GM12878 (cell line): ENCODE measurements at regions not wholly inside any gene's neighbourhood (a gene's known extent, or its start where the extent isn't known, plus 50 kb on each side); places are given as distances from the start of the nearest gene placed in this dataset.

Experiments
- ATAC-seq: fragments of 200-7000 bp; cut with Tn5 transposase; 3 replicates; pipeline ENCODE4 v1.9.1; 2020; ENCODE audit warnings: mild to moderate bottlenecking, moderate library complexity
- BruUV-seq: library from RNA; stranded (reverse); fragments of 400-500 nt; replicated peaks from 2 replicates; lab custom pipeline; 2021; lab: Mats Ljungman, UMichigan
- CTCF ChIA-PET: fragments of 300-600 bp; sonication (Branson Sonifier 250); formaldehyde crosslinking; extraction: SDS; loops from one replicate; lab custom pipeline; 2021; ENCODE audit warnings: inconsistent platforms; lab: Yijun Ruan, JAX
- POLR2A ChIA-PET: fragments of 350-600 bp; formaldehyde crosslinking; extraction: SDS; loops from one replicate; lab custom pipeline; 2021; ENCODE audit warnings: inconsistent platforms; lab: Charles Lee
- RAD21 ChIA-PET: fragments of 300-600 bp; sonication (Branson Sonifier 250); formaldehyde crosslinking; loops from one replicate; lab custom pipeline; 2023; ENCODE audit warnings: antibody characterized with exemption; ENCODE audit not compliant: unreplicated experiment; lab: Charles Lee
- SMC1A ChIA-PET: fragments of 300-600 bp; sonication (Branson Sonifier 250); formaldehyde crosslinking; loops from one replicate; lab custom pipeline; 2023; ENCODE audit not compliant: unreplicated experiment, uncharacterized antibody; lab: Charles Lee
- DNase-seq: peaks from one replicate; pipeline ENCODE4 v3.0.0-alpha.2; 2011; ENCODE audit warnings: low read depth, low spot score
- FAIRE-seq: peaks from 3 replicates; lab custom pipeline; 2011; peaks lifted over from hg19 to GRCh38; lab: Jason Lieb, UNC
- H2AFZ ChIP-seq: 2 replicates; pipeline ENCODE4 v1.6.0; 2011; ENCODE audit warnings: low read depth, low read length, control low read depth; ENCODE audit not compliant: control insufficient read depth
- H3K27ac ChIP-seq: 2 replicates; pipeline ENCODE4 v1.5.1; 2011; ENCODE audit warnings: control low read depth; ENCODE audit not compliant: control insufficient read depth, insufficient read depth
- H3K27me3 ChIP-seq, 2 experiments: replicated peaks in 1 of 2; 2 replicates each; pipeline versions ENCODE4 v1.6.0 to v1.6.1; 2011; ENCODE audit warnings: low read length in 1 of 2; ENCODE audit not compliant: control insufficient read depth in 2 of 2, insufficient read depth in 2 of 2
- H3K36me3 ChIP-seq, 2 experiments: 2 replicates each; pipeline ENCODE4 v1.5.1; 2011; ENCODE audit warnings: low read length in 1 of 2; ENCODE audit not compliant: control insufficient read depth in 2 of 2, insufficient read depth in 2 of 2
- H3K4me1 ChIP-seq: 2 replicates; pipeline ENCODE4 v1.6.1; 2011; ENCODE audit warnings: mild to moderate bottlenecking, low read length, moderate library complexity, mixed read lengths; ENCODE audit not compliant: control insufficient read depth, insufficient read depth
- H3K4me2 ChIP-seq: 2 replicates; pipeline ENCODE4 v1.6.0; 2011; ENCODE audit warnings: control low read depth; ENCODE audit not compliant: control insufficient read depth, insufficient read depth
- H3K4me3 ChIP-seq: fragments of 200-600 bp; sonication (generic); 2 replicates; pipeline ENCODE4 v1.5.1; 2016
- H3K79me2 ChIP-seq: 2 replicates; pipeline ENCODE4 v1.6.0; 2011; ENCODE audit warnings: low read length; ENCODE audit not compliant: control insufficient read depth, insufficient read depth
- H3K9ac ChIP-seq: 2 replicates; pipeline ENCODE4 v1.8.0; 2011; ENCODE audit warnings: low read length, control low read depth, mixed read lengths; ENCODE audit not compliant: control insufficient read depth, insufficient read depth
- H3K9me3 ChIP-seq: replicated peaks from 3 replicates; pipeline ENCODE4 v1.5.1; 2011; ENCODE audit warnings: mild to moderate bottlenecking, low read length; ENCODE audit not compliant: control insufficient read depth, insufficient read depth
- H4K20me1 ChIP-seq: 2 replicates; pipeline ENCODE4 v1.6.0; 2011; ENCODE audit not compliant: control insufficient read depth, insufficient read depth
- ELK1 ChIP-seq: IDR thresholded peaks from 2 replicates; pipeline ENCODE4 v1.6.1; 2012; ENCODE audit warnings: low read depth, low read length, improper control_type of control experiment
- TARDBP ChIP-seq: IDR thresholded peaks from 2 replicates; pipeline ENCODE4 v1.6.1; 2016; ENCODE audit warnings: borderline replicate concordance
- WGBS: methylation state at CpG from one replicate; pipeline ENCODE4 v1.1.6; 2016; ENCODE audit warnings: low lambda C conversion rate; ENCODE audit not compliant: insufficient replicate concordance, insufficient coverage; ENCODE audit errors: missing lambda C conversion rate; 5-methylcytosine and 5-hydroxymethylcytosine counted together
- in situ Hi-C: fragments of 300-500 bp; cut with MboI; formaldehyde crosslinking; loops from 9 replicates; pipeline ENCODE4 v1.14.3; 2018; ENCODE audit warnings: mixed read lengths
- intact Hi-C: fragments of 100-400 bp; cut with micrococcal nuclease; formaldehyde crosslinking; loops from one replicate; pipeline ENCODE4 v1.14.2; 2022; ENCODE audit not compliant: unreplicated experiment
- TF ChIP-seq, protein P1 (sequence below): fragments of 150-350 bp; IDR thresholded peaks from 2 replicates; pipeline ENCODE4 v1.6.1; 2014; ENCODE audit warnings: mild to moderate bottlenecking, low read depth, low read length
- TF ChIP-seq, protein P2 (sequence below): IDR thresholded peaks from 2 replicates; pipeline ENCODE4 v1.6.1; 2011; ENCODE audit warnings: low read depth, low read length, improper control_type of control experiment, borderline replicate concordance

GRCh38 chr2:189995679-189996078 is 66.8 kb downstream of the MSTN start:
- no TSS peak for BruUV-seq
- DNase-seq = no peak
- SMC1A ChIA-PET = no interaction called here
- RAD21 ChIA-PET = no interaction called here
- FAIRE-seq = no peak
- Histone ChIP-seq H3K27me3 (no peaks in the 10 kb centered on the region), H3K4me2 (no peak overlapping the region), H4K20me1 (no peaks in the 10 kb centered on the region), H3K9me3 (no peaks in the 10 kb centered on the region; the same call in 1 of the 3 replicates), H3K36me3 (no peaks in the 10 kb centered on the region), H3K9ac (no peak overlapping the region), H3K4me3 (no peak overlapping the region), H3K27ac (no peak overlapping the region), H3K79me2 (no peaks in the 10 kb centered on the region), H2AFZ (no peak overlapping the region), H3K4me1 (no peaks in the 10 kb centered on the region)
- 53% methylated on average over 2 of the region's 2 CpGs for WGBS
- CTCF ChIA-PET = interaction anchor here (0.6 kb wide), 1 partner anchor 24 kb away, joined by 3 read pairs; no protein-coding TSS in a partner anchor
- in situ Hi-C loops (no loop called here), intact Hi-C loops (no loop called here)
- no peak for ATAC-seq
- TF ChIP-seq, protein P1, sequence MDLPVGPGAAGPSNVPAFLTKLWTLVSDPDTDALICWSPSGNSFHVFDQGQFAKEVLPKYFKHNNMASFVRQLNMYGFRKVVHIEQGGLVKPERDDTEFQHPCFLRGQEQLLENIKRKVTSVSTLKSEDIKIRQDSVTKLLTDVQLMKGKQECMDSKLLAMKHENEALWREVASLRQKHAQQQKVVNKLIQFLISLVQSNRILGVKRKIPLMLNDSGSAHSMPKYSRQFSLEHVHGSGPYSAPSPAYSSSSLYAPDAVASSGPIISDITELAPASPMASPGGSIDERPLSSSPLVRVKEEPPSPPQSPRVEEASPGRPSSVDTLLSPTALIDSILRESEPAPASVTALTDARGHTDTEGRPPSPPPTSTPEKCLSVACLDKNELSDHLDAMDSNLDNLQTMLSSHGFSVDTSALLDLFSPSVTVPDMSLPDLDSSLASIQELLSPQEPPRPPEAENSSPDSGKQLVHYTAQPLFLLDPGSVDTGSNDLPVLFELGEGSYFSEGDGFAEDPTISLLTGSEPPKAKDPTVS = no peak
- TF ChIP-seq ELK1 (no peak), TARDBP (no peak)
- TF ChIP-seq, protein P2, sequence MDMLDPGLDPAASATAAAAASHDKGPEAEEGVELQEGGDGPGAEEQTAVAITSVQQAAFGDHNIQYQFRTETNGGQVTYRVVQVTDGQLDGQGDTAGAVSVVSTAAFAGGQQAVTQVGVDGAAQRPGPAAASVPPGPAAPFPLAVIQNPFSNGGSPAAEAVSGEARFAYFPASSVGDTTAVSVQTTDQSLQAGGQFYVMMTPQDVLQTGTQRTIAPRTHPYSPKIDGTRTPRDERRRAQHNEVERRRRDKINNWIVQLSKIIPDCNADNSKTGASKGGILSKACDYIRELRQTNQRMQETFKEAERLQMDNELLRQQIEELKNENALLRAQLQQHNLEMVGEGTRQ = no peak
- POLR2A ChIA-PET = no interaction called here
